H54 (cell line): ENCODE measurements at regions not wholly inside any gene's neighbourhood (a gene's known extent, or its start where the extent isn't known, plus 50 kb on each side); places are given as distances from the start of the nearest gene placed in this dataset.

Source experiments
- DNase-seq: peaks from one replicate; pipeline ENCODE4 v3.0.0; 2011; ENCODE audit warnings: low spot score, mixed read lengths; ENCODE audit not compliant: insufficient read length
- FAIRE-seq: peaks from 3 replicates; lab custom pipeline; 2011; peaks lifted over from hg19 to GRCh38; lab: Jason Lieb, UNC
- POLR2A ChIP-seq: IDR thresholded peaks from 2 replicates; pipeline ENCODE4 v1.6.1; 2011; ENCODE audit warnings: low read depth, mild to moderate bottlenecking, low read length

DNA sequence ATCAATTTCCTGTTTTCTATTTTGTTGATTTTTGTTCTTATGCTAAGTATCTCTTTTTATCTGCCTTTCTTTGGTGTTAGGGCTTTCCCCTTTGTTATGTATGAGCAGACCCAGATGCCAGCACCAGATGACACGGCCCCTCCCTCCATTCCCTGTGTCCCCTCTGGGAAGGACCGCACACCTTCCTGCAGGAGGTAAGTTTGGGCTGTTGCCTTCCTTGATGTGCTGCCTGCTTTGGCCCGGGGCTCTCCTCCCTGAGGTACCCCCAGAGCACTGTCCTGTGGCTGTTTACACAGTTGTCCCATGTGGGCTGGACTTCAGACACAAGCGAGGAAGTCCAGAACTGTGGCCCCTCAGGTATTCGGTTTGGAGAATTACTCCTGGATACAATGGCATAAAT lies 343.8 kb upstream of the IRX1 start:
- DNase-seq (no peak), FAIRE-seq (no peak)
- TF ChIP-seq POLR2A: no peak

DNA sequence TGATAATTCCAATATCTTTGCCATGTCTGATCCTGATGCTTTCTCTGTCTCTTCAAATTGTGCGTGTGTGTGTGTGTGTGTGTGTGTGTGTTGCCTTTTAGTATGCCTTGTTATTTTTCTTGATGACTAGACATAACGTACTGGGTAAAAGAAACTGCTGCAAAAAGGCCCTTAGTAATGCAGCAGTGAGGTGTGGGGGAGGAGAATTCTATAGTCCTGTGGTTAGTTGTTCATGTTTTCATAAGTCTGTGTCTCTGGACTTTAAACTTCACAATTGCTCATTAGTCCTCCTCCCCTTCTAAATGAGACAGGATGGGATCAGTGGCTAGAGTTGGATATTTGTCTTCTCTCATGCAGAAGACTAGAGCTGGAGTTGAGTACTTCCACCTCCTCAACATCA lies 346.2 kb upstream of the IRX1 start:
- DNase-seq (no peak), FAIRE-seq (no peak)
- no peak for TF ChIP-seq POLR2A

GRCh38 chr5:3237276-3237868 lies 358.3 kb upstream of the IRX1 start:
- DNase-seq (no peak), FAIRE-seq (no peak)
- TF ChIP-seq POLR2A: no peak

DNA sequence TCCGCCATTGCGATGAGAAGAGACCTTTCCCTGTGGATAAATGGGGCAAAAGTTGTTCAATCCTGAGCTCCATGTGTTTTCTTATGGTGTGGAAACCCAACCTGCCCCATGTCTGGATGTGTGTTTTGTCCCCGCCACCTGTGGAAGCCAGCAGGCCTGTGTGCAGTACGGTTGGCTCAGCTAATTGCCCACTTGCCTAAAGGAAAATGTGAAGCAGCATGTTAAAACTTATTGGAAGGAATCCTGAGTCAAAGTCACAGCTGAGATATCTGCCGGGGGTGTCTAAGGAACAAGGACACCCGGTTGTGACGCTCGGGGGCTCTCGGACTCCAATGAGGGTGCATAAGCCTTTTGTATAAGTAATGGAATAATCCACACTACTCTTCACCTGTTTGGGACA lies 361.1 kb upstream of the IRX1 start:
- FAIRE-seq: no peak
- TF ChIP-seq POLR2A: no peak
- DNase-seq: no peak

GRCh38 chr5:3230941-3231340 lies 364.7 kb upstream of the IRX1 start:
- TF ChIP-seq POLR2A: no peak
- DNase-seq: no peak
- FAIRE-seq: no peak

DNA sequence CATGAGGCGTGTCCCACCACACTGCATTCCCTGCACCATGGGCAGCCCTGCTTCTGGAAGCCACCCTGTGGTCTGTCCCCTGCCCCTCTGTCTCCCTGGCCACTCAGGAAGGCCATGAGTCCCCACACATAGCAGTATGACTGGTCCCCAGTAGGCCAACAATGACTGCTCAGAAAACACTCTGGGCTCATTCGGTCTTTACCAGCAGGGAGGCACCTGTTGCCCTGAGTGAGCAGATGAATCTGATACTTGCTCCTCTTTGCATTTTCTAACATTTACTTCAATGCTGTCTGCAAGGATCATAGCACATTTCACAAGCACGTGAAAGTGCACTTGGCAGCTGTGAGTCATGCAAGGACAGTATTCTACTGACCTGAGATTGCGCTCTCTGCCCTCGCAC lies 365.4 kb upstream of the IRX1 start:
- FAIRE-seq (no peak), DNase-seq (no peak)
- no peak for TF ChIP-seq POLR2A

- TF ChIP-seq POLR2A: no peak
- no peak for FAIRE-seq
- no peak for DNase-seq
Observed at GRCh38 chr5:3226196-3226920, 369.3 kb upstream of the IRX1 start.

GRCh38 chr5:3225201-3225960 lies 370.3 kb upstream of the IRX1 start:
- FAIRE-seq (no peak), DNase-seq (no peak)
- no peak for TF ChIP-seq POLR2A

GRCh38 chr5:3222924-3223323 lies 372.7 kb upstream of the IRX1 start:
- no peak for TF ChIP-seq POLR2A
- DNase-seq: no peak
- FAIRE-seq: no peak

GRCh38 chr5:3221432-3221831 lies 374.2 kb upstream of the IRX1 start:
- DNase-seq (no peak), FAIRE-seq (no peak)
- TF ChIP-seq POLR2A: no peak

DNA sequence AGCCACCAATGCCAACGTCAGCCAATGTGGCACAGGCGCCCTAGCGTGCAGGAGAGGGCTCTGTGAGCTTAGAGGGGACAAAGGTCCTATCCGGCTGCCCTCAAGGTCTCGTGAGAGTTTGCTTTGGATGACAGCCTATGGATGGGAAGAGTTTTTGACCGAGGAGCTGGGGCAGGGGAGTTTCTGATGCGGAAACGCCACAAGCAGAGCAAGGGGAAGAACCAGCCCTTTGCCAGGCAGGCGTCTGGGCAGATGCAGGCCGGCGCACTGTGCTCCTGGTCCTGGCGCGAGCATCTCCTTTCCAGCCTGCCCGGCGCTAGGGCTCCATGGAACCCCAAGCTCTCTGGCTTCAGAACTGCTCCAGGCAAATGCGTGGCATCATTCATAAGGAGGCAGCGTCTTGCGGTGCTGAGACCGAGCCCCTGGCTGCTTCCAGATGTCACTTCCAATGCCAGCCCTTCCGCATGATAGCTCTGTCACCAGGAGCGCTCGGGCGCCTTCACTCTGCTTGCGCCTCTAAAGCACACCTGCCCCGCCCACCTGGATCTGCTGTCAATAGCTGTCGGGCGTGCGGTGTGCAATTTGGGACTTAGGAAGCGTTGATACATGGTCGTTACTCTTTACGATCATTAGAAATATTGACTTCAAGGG lies 374.9 kb upstream of the IRX1 start:
- no peak for TF ChIP-seq POLR2A
- FAIRE-seq (no peak), DNase-seq (no peak)

DNA sequence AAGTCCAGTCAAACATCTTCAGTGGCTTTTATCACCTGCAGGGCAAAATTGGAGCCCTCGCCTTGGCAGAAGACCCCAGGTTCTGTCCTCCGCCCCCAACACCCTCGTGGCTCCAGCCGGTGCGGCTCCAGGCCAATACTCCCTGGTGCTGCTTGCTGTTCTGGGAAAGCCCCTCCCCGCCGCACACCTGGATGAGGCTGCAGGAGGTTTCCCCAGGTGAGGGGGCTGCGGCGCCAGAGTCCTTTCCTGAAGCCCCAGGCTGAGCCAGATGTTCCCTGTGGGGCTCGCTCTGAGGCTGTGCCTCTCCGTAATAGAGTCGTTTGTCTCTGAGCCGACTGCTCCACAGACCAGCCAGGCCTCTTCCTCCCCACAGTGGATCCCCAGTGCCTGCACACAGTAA lies 375.4 kb upstream of the IRX1 start:
- no peak for TF ChIP-seq POLR2A
- FAIRE-seq (no peak), DNase-seq (no peak)

DNA sequence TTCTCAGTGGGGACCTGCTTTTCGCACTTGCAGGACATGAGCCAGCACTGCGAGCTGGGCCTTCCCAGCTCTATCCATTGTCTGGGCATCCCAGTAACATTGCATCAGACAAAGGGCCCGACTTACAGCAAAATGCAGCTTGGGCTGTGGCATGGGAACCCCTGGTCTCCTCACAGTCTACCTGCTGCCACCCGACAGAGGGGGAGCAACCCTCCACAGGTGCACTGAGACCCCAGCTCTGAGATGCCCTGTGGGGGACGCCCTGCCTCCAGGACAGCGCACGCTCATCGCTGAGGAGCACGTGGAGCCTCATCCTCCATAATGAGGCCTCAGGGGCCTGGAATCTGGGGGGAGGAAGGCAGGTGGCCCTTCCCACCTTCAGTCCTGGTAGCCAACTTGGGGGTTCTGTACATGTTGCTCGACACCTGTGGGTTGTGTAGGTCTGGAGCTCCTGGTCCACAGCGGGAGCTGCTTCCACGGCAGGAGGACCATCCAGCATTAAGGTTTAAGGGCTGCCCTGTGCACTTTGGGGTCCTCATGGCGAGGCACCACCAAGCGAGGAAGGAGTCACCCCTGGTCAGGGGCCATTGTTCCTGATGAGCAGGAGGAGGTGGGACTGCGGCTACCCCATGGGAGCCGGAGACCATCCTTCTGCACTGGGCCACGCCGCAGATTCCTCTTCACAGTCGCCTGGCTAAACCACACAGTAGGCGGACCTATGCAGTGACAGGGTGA lies 376.5 kb upstream of the IRX1 start:
- TF ChIP-seq POLR2A: no peak
- FAIRE-seq: no peak
- DNase-seq: no peak
